Loucy (cell line): ENCODE measurements at regions not wholly inside any gene's neighbourhood (a gene's known extent, or its start where the extent isn't known, plus 50 kb on each side); places are given as distances from the start of the nearest gene placed in this dataset.

Experiments
- H2AFZ ChIP-seq: fragments of 200-600 bp; sonication (generic); 2 replicates; pipeline ENCODE4 v1.6.0; 2016; ENCODE audit warnings: antibody characterized with exemption, mild to moderate bottlenecking, low read length, moderate library complexity
- H3F3A ChIP-seq: fragments of 200-600 bp; 2 replicates; pipeline ENCODE4 v1.6.0; 2016; ENCODE audit warnings: antibody characterized with exemption, low read depth, mild to moderate bottlenecking
- H3K27me3 ChIP-seq: fragments of 200-600 bp; sonication (generic); 2 replicates; pipeline ENCODE4 v1.6.1; 2014; ENCODE audit warnings: low read length, mild to moderate bottlenecking; ENCODE audit not compliant: insufficient read depth, poor library complexity, severe bottlenecking
- H3K36me3 ChIP-seq: fragments of 200-600 bp; sonication (generic); 2 replicates; pipeline ENCODE4 v1.6.1; 2016; ENCODE audit warnings: low read length; ENCODE audit not compliant: insufficient read depth
- H3K4me1 ChIP-seq: fragments of 200-600 bp; sonication (generic); 2 replicates; pipeline ENCODE4 v1.5.1; 2014; ENCODE audit warnings: low read length, mild to moderate bottlenecking; ENCODE audit not compliant: insufficient read depth, poor library complexity, severe bottlenecking
- H3K4me2 ChIP-seq: fragments of 200-600 bp; sonication (generic); 2 replicates; pipeline ENCODE4 v1.6.0; 2014; ENCODE audit warnings: antibody characterized with exemption, low read length, low read depth, mild to moderate bottlenecking; ENCODE audit not compliant: poor library complexity, severe bottlenecking
- H3K4me3 ChIP-seq: fragments of 200-600 bp; sonication (generic); 2 replicates; pipeline ENCODE4 v1.5.1; 2014; ENCODE audit warnings: low read length, mild to moderate bottlenecking, mixed read lengths; ENCODE audit not compliant: poor library complexity, severe bottlenecking
- H3K79me2 ChIP-seq: fragments of 200-600 bp; sonication (generic); 2 replicates; pipeline ENCODE4 v1.6.1; 2014; ENCODE audit warnings: low read length; ENCODE audit not compliant: insufficient read depth
- H3K9ac ChIP-seq: fragments of 200-600 bp; sonication (generic); 2 replicates; pipeline ENCODE4 v1.6.0; 2014; ENCODE audit warnings: mild to moderate bottlenecking, low read depth, low read length, moderate library complexity; ENCODE audit not compliant: poor library complexity, severe bottlenecking
- H3K9me2 ChIP-seq: fragments of 200-600 bp; sonication (generic); replicated peaks from 2 replicates; pipeline ENCODE4 v1.6.1; 2016; ENCODE audit warnings: low read depth, low read length, mixed read lengths
- H3K9me3 ChIP-seq: fragments of 200-600 bp; sonication (generic); 2 replicates; pipeline ENCODE4 v1.6.1; 2014; ENCODE audit warnings: mild to moderate bottlenecking, antibody characterized with exemption, low read length, low read depth; ENCODE audit not compliant: insufficient read depth
- H4K20me1 ChIP-seq: fragments of 200-600 bp; sonication (generic); 2 replicates; pipeline ENCODE4 v1.6.0; 2014; ENCODE audit warnings: antibody characterized with exemption, low read length, mild to moderate bottlenecking; ENCODE audit not compliant: insufficient read depth, poor library complexity, severe bottlenecking
- CTCF ChIP-seq: fragments of 200-600 bp; sonication (generic); conservative IDR thresholded peaks from 2 replicates; pipeline ENCODE4 v1.5.1; 2014; ENCODE audit warnings: mild to moderate bottlenecking, antibody characterized with exemption, low read length
- EZH2phosphoT487 ChIP-seq: fragments of 200-600 bp; IDR thresholded peaks from 2 replicates; pipeline ENCODE4 v1.6.1; 2018; ENCODE audit warnings: antibody characterized with exemption, mild to moderate bottlenecking, moderate library complexity, borderline replicate concordance

GRCh38 chr6:113796038-113796437, 61.1 kb upstream of the MARCKS start:
- TF ChIP-seq CTCF: no peak
- TF ChIP-seq EZH2phosphoT487: no peak
- Histone ChIP-seq H3F3A (no peaks in the 10 kb centered on the region), H3K27me3 (no peaks in the 10 kb centered on the region), H3K9me2 (no peaks in the 10 kb centered on the region), H3K9ac (no peak overlapping the region), H3K4me3 (no peak overlapping the region), H4K20me1 (no peaks in the 10 kb centered on the region), H3K4me2 (no peak overlapping the region), H3K4me1 (no peaks in the 10 kb centered on the region), H3K9me3 (no peaks in the 10 kb centered on the region), H2AFZ (no peak overlapping the region), H3K36me3 (no peaks in the 10 kb centered on the region), H3K79me2 (no peaks in the 10 kb centered on the region)

GRCh38 chr6:113802779-113803178, 54.4 kb upstream of the MARCKS start:
- H2AFZ ChIP-seq: no peak overlapping the region
- TF ChIP-seq CTCF (no peak), EZH2phosphoT487 (no peak)

GRCh38 chr6:113805173-113805790, 51.9 kb upstream of the MARCKS start:
- Histone ChIP-seq H3K9ac (no peak overlapping the region), H3K27me3 (no peaks in the 10 kb centered on the region), H2AFZ (no peak overlapping the region), H3K79me2 (no peaks in the 10 kb centered on the region), H3K4me2 (no peak overlapping the region), H3K36me3 (no peaks in the 10 kb centered on the region), H3K9me2 (no peaks in the 10 kb centered on the region), H3K9me3 (no peaks in the 10 kb centered on the region), H3K4me3 (no peak overlapping the region), H4K20me1 (no peaks in the 10 kb centered on the region), H3F3A (no peaks in the 10 kb centered on the region), H3K4me1 (no peaks in the 10 kb centered on the region)
- TF ChIP-seq CTCF (no peak), EZH2phosphoT487 (no peak)

More at GRCh38 chr6:113802779-113803178, 54.4 kb upstream of the MARCKS start:
- Histone ChIP-seq H3K9me3 (no peaks in the 10 kb centered on the region), H3F3A (no peaks in the 10 kb centered on the region), H3K27me3 (no peaks in the 10 kb centered on the region), H4K20me1 (no peaks in the 10 kb centered on the region), H3K79me2 (no peaks in the 10 kb centered on the region), H3K9ac (no peak overlapping the region), H3K4me2 (no peak overlapping the region), H3K4me1 (no peaks in the 10 kb centered on the region), H3K9me2 (no peaks in the 10 kb centered on the region), H3K36me3 (no peaks in the 10 kb centered on the region), H3K4me3 (no peak overlapping the region)
